ENCODE measurements at regions not wholly inside any gene's neighbourhood (a gene's known extent, or its start where the extent isn't known, plus 50 kb on each side); places are given as distances from the start of the nearest gene placed in this dataset.

DNA sequence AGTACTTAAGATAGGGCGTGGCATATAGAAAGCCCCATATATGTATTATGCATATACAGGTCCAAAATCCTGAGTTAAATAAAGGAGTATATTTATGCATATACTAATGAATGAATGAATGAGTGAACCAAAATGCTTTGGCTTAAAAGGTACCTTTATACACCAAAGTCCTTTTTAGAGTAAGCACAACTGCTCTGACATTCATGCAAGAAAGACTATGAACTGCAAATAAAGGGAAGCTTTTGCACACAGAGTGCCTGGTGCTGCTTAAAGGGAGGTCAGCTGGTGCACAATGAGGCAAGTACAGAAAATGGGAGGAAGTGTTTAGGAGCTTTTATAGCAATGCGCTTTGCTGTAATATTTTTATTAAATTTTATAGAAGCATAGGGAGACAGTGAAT is 214.0 kb downstream of the KLF13 start (continued):
- TF ChIP-seq, protein P1, sequence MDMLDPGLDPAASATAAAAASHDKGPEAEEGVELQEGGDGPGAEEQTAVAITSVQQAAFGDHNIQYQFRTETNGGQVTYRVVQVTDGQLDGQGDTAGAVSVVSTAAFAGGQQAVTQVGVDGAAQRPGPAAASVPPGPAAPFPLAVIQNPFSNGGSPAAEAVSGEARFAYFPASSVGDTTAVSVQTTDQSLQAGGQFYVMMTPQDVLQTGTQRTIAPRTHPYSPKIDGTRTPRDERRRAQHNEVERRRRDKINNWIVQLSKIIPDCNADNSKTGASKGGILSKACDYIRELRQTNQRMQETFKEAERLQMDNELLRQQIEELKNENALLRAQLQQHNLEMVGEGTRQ (IDR thresholded peaks at IDR 0.05; ENCODE audit: low read depth, low read length), result no peak
- TF ChIP-seq, protein P1 (CRISPR knock-in tag; IDR thresholded peaks at IDR 0.05; ENCODE audit: borderline replicate concordance), result no peak
- TF ChIP-seq MAFG (CRISPR knock-in tag; IDR thresholded peaks at IDR 0.05) (no peak), THAP11 (CRISPR knock-in tag; IDR thresholded peaks at IDR 0.05) (no peak), ZHX1 (CRISPR knock-in tag; IDR thresholded peaks at IDR 0.05; ENCODE audit: low read depth) (no peak), CSRNP2 (CRISPR knock-in tag; conservative IDR thresholded peaks at IDR 0.05; ENCODE audit: low read depth) (no peak), CHD2 (IDR thresholded peaks at IDR 0.05; ENCODE audit: low read depth, low read length) (no peak), POLR2G (IDR thresholded peaks at IDR 0.05; ENCODE audit: low read depth, low read length) (no peak), HNF4G (IDR thresholded peaks at IDR 0.05; ENCODE audit: borderline replicate concordance, low read depth, low read length) (0 out of 2 replicates have a peak, but pooled peaks have one; percentile 27), HNF4G (CRISPR knock-in tag; IDR thresholded peaks at IDR 0.05; ENCODE audit: borderline replicate concordance, low read depth) (no peak), AHDC1 (CRISPR knock-in tag; IDR thresholded peaks at IDR 0.05; ENCODE audit: borderline replicate concordance) (peak; percentile 44; the same call in 1 of the 2 replicates)
- TF ChIP-seq, protein P2, sequence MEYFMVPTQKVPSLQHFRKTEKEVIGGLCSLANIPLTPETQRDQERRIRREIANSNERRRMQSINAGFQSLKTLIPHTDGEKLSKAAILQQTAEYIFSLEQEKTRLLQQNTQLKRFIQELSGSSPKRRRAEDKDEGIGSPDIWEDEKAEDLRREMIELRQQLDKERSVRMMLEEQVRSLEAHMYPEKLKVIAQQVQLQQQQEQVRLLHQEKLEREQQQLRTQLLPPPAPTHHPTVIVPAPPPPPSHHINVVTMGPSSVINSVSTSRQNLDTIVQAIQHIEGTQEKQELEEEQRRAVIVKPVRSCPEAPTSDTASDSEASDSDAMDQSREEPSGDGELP (IDR thresholded peaks at IDR 0.05; ENCODE audit: borderline replicate concordance, low read depth), result 0 out of 2 replicates have a peak, but pooled peaks have one; percentile 27
- TF ChIP-seq, protein P3, sequence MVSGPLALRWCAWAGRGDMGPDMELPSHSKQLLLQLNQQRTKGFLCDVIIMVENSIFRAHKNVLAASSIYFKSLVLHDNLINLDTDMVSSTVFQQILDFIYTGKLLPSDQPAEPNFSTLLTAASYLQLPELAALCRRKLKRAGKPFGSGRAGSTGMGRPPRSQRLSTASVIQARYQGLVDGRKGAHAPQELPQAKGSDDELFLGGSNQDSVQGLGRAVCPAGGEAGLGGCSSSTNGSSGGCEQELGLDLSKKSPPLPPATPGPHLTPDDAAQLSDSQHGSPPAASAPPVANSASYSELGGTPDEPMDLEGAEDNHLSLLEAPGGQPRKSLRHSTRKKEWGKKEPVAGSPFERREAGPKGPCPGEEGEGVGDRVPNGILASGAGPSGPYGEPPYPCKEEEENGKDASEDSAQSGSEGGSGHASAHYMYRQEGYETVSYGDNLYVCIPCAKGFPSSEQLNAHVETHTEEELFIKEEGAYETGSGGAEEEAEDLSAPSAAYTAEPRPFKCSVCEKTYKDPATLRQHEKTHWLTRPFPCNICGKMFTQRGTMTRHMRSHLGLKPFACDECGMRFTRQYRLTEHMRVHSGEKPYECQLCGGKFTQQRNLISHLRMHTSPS (CRISPR knock-in tag; IDR thresholded peaks at IDR 0.05; ENCODE audit: low read depth), result no peak

All from HepG2 (cell line).